ENCODE measurements at regions not wholly inside any gene's neighbourhood (a gene's known extent, or its start where the extent isn't known, plus 50 kb on each side); places are given as distances from the start of the nearest gene placed in this dataset.

DNA sequence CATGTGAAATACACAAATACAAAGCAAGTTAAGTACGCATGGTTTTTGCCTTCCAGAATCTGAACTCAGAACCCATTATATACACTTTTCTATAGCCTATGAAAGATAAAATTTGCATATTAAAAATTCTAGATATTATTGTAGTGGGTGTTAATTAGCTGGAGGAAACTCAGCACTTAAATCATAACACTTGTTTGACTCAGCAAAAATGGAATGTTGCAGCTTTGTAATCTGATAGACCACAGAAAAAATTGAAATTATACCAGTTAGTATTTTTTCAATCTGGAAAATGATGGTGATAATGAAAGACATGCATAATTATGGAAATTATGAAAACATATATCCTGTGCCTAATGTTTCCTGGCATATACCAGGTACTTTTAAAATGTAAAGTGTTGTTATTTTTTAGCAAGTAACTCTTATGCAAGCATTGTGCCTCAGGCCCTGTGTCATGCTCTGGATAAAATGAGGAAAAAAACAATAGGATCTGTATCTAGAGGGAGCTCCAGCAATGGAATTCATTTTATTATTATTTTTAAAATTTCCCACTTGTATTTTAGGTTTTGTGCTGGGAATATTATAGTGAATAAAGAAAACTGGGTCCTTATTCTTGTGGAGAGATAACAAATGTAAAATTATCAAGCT is 490.4 kb upstream of the SEMA3A start:
- intact Hi-C loops (cut with DNase I; ENCODE audit: low total_unique reads) = no loop called here

DNA sequence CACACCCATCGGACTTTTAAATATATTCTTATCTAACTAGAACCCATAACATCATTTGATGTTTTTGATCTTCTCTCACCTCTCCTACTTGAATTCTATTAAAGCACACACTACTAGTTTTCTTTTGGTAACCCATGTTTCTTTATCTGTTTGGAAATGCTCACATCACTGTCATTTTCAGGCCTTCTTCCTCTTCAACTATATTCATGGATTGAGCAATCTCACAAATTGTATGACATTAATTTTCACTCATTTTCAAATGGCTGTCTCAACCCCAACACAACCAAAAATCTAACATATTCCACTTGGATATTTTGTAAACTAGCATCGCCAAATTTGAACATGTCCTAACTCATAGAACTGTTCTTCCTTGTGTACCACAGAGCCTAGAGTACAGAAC is 488.0 kb upstream of the SEMA3A start:
- 77 to 83% methylated on average over 2 of the region's 2 CpGs for WGBS, 2 donors
- no peaks in the 10 kb centered on the region for H3K9me3 ChIP-seq
- no peak for DNase-seq
- H3K27ac ChIP-seq = no peak overlapping the region
- intact Hi-C loops (cut with DNase I; ENCODE audit: low total_unique reads) = no loop called here
- TF ChIP-seq POLR2A (IDR thresholded peaks at IDR 0.05) = no peak
- TF ChIP-seq, protein P1, sequence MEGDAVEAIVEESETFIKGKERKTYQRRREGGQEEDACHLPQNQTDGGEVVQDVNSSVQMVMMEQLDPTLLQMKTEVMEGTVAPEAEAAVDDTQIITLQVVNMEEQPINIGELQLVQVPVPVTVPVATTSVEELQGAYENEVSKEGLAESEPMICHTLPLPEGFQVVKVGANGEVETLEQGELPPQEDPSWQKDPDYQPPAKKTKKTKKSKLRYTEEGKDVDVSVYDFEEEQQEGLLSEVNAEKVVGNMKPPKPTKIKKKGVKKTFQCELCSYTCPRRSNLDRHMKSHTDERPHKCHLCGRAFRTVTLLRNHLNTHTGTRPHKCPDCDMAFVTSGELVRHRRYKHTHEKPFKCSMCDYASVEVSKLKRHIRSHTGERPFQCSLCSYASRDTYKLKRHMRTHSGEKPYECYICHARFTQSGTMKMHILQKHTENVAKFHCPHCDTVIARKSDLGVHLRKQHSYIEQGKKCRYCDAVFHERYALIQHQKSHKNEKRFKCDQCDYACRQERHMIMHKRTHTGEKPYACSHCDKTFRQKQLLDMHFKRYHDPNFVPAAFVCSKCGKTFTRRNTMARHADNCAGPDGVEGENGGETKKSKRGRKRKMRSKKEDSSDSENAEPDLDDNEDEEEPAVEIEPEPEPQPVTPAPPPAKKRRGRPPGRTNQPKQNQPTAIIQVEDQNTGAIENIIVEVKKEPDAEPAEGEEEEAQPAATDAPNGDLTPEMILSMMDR (IDR thresholded peaks at IDR 0.05) = no peak
- H3K27me3 ChIP-seq = no peaks in the 10 kb centered on the region
- no peaks in the 10 kb centered on the region for H3K4me1 ChIP-seq
- no peaks in the 10 kb centered on the region for H3K36me3 ChIP-seq (ENCODE audit: low read depth, missing control alignments)
- H3K4me3 ChIP-seq = no peak overlapping the region

More for the DNA sequence above, 490.4 kb upstream of the SEMA3A start:
- H3K27me3 ChIP-seq = no peaks in the 10 kb centered on the region
- H3K27ac ChIP-seq = no peak overlapping the region
- no peak for DNase-seq
- no peaks in the 10 kb centered on the region for H3K4me1 ChIP-seq
- no peak overlapping the region for H3K4me3 ChIP-seq
- no peaks in the 10 kb centered on the region for H3K9me3 ChIP-seq
- TF ChIP-seq, protein P1 (IDR thresholded peaks at IDR 0.05) = no peak
- no peaks in the 10 kb centered on the region for H3K36me3 ChIP-seq (ENCODE audit: low read depth, missing control alignments)
- 92 to 94% methylated on average over 1 of the region's 1 CpG for WGBS, 2 donors

DNA sequence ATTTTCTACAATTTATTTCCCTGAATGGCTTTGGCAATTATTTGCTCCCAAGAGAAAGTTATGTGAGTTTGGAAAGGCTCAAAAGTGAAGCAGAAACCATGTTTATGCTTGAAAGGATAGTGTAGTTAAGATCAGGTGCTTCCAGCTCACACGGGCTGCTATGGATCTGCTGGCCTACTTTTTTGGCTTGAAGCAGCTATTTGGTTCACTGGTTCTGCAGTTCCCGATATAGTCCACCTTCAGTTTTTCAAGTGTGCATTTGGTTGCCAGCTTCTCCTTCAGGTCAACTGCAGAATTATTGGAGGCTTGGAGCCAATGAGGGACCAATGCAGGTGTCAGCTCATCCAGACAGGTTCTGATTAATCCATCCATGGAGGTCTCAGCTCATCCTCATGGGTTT is 484.3 kb upstream of the SEMA3A start:
- H3K27ac ChIP-seq = no peak overlapping the region
- TF ChIP-seq, protein P1 (IDR thresholded peaks at IDR 0.05) = no peak
- TF ChIP-seq POLR2A (IDR thresholded peaks at IDR 0.05) = no peak
- H3K36me3 ChIP-seq (ENCODE audit: low read depth, missing control alignments) = no peaks in the 10 kb centered on the region
- no peaks in the 10 kb centered on the region for H3K27me3 ChIP-seq
- no peaks in the 10 kb centered on the region for H3K9me3 ChIP-seq
- DNase-seq = no peak
- no peak overlapping the region for H3K4me3 ChIP-seq
- no peaks in the 10 kb centered on the region for H3K4me1 ChIP-seq
- intact Hi-C loops (cut with DNase I; ENCODE audit: low total_unique reads) = no loop called here
- 70 to 76% methylated on average over 2 of the region's 2 CpGs for WGBS, 2 donors

DNA sequence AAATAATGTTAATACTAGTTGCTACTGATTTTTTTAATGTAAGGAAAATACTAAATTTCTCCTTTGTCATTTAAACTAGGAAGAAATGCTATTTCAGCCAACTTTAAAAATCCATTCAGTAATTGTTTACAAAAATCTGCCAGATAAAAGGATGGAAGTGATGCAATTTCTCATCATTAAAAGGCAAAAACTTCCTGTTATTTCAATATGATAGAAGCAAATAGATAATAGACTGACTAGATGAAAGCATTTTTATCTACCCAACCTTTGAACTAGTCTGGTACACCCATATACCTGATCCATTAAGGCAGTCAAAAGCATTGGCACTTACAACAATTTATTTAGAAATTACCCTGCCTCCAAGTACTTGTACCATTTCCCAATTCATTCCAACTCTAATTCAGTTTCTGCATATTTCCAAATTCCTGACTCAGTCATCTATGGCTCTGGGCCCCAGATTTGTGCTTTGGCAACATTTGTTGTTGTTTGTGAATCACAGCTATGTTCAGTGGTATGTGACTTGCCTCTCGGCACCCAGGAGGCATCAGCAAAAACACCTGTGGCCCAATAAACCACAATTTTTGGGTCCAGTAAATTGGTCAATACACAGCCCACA is 482.6 kb upstream of the SEMA3A start:
- H3K4me1 ChIP-seq = no peaks in the 10 kb centered on the region
- no peak overlapping the region for H3K4me3 ChIP-seq
- H3K27ac ChIP-seq = no peak overlapping the region
- no peak for DNase-seq
- intact Hi-C loops (cut with DNase I; ENCODE audit: low total_unique reads) = no loop called here
- H3K27me3 ChIP-seq = no peaks in the 10 kb centered on the region
- H3K36me3 ChIP-seq (ENCODE audit: low read depth, missing control alignments) = no peaks in the 10 kb centered on the region
- TF ChIP-seq, protein P1 (IDR thresholded peaks at IDR 0.05) = no peak
- TF ChIP-seq POLR2A (IDR thresholded peaks at IDR 0.05) = no peak
- WGBS, 2 donors = 55 to 85% methylated on average over 1 of the region's 1 CpG
- H3K9me3 ChIP-seq = no peaks in the 10 kb centered on the region

DNA sequence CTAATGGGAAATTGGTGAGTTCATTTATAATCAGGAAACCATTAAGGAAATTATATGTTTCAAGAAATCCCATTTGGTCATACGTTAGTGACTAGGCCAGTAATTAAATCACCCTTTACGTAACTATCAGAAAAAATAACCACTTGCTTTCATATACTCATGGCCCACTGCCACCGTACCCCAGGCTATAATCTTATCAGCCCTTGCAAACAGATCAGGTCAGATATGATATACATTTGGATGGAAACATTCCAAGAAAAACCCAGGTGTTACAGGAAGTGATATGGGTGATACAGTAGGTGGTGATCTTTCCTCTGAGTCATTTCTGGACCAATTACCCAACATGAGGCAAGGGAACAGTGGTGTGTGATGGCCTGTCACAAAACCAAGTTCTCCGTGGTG is 481.0 kb upstream of the SEMA3A start:
- TF ChIP-seq POLR2A (IDR thresholded peaks at IDR 0.05) = no peak
- TF ChIP-seq, protein P1 (IDR thresholded peaks at IDR 0.05) = no peak

More for the DNA sequence above, 481.0 kb upstream of the SEMA3A start:
- intact Hi-C loops (cut with DNase I; ENCODE audit: low total_unique reads) = no loop called here
- DNase-seq = no peak
- no peak overlapping the region for H3K4me3 ChIP-seq
- 91 to 92% methylated on average over 4 of the region's 4 CpGs for WGBS, 2 donors
- no peak overlapping the region for H3K27ac ChIP-seq
- H3K27me3 ChIP-seq = no peaks in the 10 kb centered on the region
- H3K4me1 ChIP-seq = no peaks in the 10 kb centered on the region
- H3K36me3 ChIP-seq (ENCODE audit: low read depth, missing control alignments) = no peaks in the 10 kb centered on the region
- no peaks in the 10 kb centered on the region for H3K9me3 ChIP-seq
